OCI-LY1 (cell line): ENCODE measurements at regions not wholly inside any gene's neighbourhood (a gene's known extent, or its start where the extent isn't known, plus 50 kb on each side); places are given as distances from the start of the nearest gene placed in this dataset.

Experiments used
- EZH2 ChIP-seq: fragments of 200-600 bp; sonication (generic), shearing (Covaris generic); IDR thresholded peaks from 2 replicates; pipeline ENCODE4 v1.8.0; 2017; ENCODE audit warnings: borderline replicate concordance, mixed run types, mild to moderate bottlenecking, antibody characterized with exemption, low read length, moderate library complexity, mixed read lengths
- TF ChIP-seq, protein P1 (sequence below): fragments of 200-600 bp; sonication (generic), shearing (Covaris generic); IDR thresholded peaks from 2 replicates; pipeline ENCODE4 v1.5.1; 2017; ENCODE audit warnings: mild to moderate bottlenecking, antibody characterized with exemption, low read length, moderate library complexity, mixed read lengths

DNA sequence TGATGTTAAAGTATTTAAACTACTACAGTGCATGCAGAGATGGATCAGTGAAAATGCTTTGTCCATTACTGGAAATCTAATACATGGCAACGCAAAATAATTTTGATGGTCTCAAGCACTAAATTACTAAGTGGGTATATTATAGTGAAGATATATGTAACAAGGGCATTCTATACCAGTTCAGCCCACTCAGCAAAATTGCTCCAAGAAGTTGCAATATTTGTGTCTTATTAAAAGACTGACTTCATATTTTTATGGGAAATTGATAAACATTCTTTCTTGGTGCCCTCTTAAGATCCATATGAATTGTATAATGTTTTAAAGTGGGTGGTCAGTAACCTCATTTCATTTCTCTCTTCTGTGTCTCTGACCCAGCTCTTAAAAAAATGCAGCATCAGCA lies 343.1 kb upstream of the MEX3C start:
- TF ChIP-seq, protein P1, sequence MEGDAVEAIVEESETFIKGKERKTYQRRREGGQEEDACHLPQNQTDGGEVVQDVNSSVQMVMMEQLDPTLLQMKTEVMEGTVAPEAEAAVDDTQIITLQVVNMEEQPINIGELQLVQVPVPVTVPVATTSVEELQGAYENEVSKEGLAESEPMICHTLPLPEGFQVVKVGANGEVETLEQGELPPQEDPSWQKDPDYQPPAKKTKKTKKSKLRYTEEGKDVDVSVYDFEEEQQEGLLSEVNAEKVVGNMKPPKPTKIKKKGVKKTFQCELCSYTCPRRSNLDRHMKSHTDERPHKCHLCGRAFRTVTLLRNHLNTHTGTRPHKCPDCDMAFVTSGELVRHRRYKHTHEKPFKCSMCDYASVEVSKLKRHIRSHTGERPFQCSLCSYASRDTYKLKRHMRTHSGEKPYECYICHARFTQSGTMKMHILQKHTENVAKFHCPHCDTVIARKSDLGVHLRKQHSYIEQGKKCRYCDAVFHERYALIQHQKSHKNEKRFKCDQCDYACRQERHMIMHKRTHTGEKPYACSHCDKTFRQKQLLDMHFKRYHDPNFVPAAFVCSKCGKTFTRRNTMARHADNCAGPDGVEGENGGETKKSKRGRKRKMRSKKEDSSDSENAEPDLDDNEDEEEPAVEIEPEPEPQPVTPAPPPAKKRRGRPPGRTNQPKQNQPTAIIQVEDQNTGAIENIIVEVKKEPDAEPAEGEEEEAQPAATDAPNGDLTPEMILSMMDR, result no peak
- no peak for TF ChIP-seq EZH2
